Tibial nerve (tissue), 4 donors: ENCODE measurements at regions not wholly inside any gene's neighbourhood (a gene's known extent, or its start where the extent isn't known, plus 50 kb on each side); places are given as distances from the start of the nearest gene placed in this dataset.

Source experiments
- EP300 ChIP-seq, 2 donors: sonication (generic); formaldehyde crosslinking; IDR thresholded peaks; one replicate each; pipeline ENCODE4 v1.6.1; 2017; ENCODE audit warnings: antibody characterized with exemption in 2 of 2, mild to moderate bottlenecking in 1 of 2
- POLR2A ChIP-seq, 2 donors: fragments of 450-650 bp; IDR thresholded peaks; one replicate each; pipeline ENCODE4 v1.6.1; 2017; ENCODE audit warnings: antibody characterized with exemption in 2 of 2, mild to moderate bottlenecking in 2 of 2, moderate library complexity in 2 of 2
- TF ChIP-seq, protein P1 (sequence below), 5 experiments: fragments of 200-600 bp in 3 of 5; fragments of 450-650 bp in 2 of 5; sonication (generic) in 3 of 5; IDR thresholded peaks; one replicate each; pipeline ENCODE4 v1.5.1; 2016 to 2019; ENCODE audit warnings: antibody characterized with exemption in 5 of 5, mild to moderate bottlenecking in 3 of 5, moderate library complexity in 2 of 5

DNA sequence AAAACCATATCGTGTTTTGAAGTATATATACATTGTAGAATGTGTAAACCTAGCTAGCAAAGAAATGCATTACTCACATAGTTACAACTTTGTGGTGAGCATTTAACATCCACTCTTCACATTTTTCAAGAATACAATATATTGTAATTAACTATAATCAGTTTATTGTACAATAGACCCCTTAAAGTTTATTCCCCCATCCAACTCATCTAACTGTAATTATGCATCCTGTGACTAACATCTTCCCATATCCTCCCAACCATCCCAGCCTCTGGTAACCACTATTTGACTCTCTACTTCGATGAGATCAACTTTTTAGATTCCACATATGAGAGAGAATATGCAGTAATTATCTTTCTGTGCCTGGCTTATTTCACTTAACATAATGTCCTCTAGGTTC is 526.4 kb downstream of the KIF20B start:
- TF ChIP-seq, protein P1, sequence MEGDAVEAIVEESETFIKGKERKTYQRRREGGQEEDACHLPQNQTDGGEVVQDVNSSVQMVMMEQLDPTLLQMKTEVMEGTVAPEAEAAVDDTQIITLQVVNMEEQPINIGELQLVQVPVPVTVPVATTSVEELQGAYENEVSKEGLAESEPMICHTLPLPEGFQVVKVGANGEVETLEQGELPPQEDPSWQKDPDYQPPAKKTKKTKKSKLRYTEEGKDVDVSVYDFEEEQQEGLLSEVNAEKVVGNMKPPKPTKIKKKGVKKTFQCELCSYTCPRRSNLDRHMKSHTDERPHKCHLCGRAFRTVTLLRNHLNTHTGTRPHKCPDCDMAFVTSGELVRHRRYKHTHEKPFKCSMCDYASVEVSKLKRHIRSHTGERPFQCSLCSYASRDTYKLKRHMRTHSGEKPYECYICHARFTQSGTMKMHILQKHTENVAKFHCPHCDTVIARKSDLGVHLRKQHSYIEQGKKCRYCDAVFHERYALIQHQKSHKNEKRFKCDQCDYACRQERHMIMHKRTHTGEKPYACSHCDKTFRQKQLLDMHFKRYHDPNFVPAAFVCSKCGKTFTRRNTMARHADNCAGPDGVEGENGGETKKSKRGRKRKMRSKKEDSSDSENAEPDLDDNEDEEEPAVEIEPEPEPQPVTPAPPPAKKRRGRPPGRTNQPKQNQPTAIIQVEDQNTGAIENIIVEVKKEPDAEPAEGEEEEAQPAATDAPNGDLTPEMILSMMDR (IDR thresholded peaks at IDR 0.05) = no peak
- TF ChIP-seq EP300 (IDR thresholded peaks at IDR 0.05) = no peak
- TF ChIP-seq POLR2A (IDR thresholded peaks at IDR 0.05) = no peak
